H7 (cell line): ENCODE measurements at regions not wholly inside any gene's neighbourhood (a gene's known extent, or its start where the extent isn't known, plus 50 kb on each side); places are given as distances from the start of the nearest gene placed in this dataset.
"Not testable (repeated sequence)": the region's sequence is repeated elsewhere in the genome, so short reads cannot be mapped to it uniquely, and the experiment has no call there.

Experiments used
- DNase-seq: peaks from one replicate; pipeline ENCODE4 v3.0.0; 2012
- H3K27me3 ChIP-seq: 2 replicates; pipeline ENCODE4 v1.6.0; 2011; ENCODE audit warnings: mild to moderate bottlenecking, low read length; ENCODE audit not compliant: control insufficient read depth, insufficient read depth
- H3K36me3 ChIP-seq: replicated peaks from 2 replicates; pipeline ENCODE4 v1.5.1; 2011; ENCODE audit warnings: low read length; ENCODE audit not compliant: control insufficient read depth, insufficient read depth
- H3K4me3 ChIP-seq: 2 replicates; pipeline ENCODE4 v1.5.1; 2011; ENCODE audit warnings: low read depth, mild to moderate bottlenecking, control low read depth, low read length, moderate library complexity; ENCODE audit not compliant: insufficient read depth

DNA sequence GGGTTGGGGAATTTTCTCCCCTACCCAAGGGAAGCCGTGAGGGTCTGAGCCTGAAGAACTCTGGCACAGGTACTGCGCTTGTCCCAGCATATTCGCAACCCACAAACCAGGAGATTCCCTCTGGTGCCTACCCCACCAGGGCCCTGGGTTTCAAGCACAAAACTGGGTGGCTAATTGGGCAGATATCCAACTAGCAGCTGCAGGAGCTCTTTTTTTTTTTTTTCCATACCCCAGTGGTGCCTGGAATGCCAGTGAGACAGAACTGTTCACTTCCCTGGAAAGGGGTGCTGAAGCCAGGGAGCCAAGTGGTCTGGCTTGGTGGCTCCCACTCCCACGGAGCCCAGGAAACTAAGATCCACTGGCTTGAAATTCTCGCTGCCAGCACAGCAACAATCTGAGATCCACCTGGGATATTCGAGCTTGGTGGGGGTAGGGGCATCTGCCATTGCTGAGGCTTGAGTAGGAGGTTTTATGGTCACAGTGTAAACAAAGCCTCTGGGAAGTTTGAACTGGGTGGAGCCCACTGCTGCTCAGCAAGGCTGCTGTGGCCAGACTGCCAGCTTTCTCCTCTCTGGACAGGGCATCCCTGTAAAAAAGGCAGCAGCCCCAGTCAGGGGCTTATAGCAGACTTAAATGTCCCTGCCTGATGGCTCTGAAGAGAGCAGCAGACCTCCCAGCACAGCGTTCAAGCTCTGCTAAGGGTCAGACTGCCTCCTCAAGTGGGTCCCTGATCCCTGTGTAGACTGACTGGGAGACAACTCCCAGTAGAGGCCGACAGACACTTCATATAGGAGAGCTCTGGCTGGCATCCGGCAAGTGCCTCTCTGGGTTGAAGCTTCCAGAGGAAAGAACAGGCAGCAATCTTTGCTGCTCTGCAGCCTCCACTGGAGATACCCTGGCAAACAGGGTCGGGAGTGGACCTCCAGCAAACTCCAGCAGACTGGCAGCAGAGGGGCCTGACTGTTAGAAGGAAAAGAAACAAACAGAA is 670.1 kb upstream of the IGFBP3 start:
- not testable (repeated sequence) for H3K36me3 ChIP-seq, DNase-seq, H3K4me3 ChIP-seq, H3K27me3 ChIP-seq

DNA sequence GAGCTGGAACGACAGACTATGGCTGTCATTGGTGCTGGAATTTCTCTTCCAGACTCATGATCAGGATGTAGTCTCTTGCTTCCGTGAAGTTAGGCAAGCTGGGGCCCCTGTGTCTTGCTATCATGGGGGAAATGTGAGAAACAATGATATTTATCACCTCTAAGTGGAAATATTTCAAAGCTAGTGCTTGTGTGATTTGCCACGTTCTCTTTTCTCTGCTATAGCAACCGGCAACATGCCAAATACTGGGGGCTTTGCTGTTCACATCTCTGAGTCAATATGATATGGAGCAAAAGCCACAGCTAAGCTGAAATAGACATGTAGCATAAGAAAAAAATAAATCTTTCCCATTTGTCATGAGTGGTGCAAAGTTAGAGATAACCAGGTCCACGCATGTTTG is 668.2 kb upstream of the IGFBP3 start:
- Histone ChIP-seq H3K4me3 (no peak overlapping the region), H3K36me3 (no peaks in the 10 kb centered on the region), H3K27me3 (no peaks in the 10 kb centered on the region)
- DNase-seq: no peak

DNA sequence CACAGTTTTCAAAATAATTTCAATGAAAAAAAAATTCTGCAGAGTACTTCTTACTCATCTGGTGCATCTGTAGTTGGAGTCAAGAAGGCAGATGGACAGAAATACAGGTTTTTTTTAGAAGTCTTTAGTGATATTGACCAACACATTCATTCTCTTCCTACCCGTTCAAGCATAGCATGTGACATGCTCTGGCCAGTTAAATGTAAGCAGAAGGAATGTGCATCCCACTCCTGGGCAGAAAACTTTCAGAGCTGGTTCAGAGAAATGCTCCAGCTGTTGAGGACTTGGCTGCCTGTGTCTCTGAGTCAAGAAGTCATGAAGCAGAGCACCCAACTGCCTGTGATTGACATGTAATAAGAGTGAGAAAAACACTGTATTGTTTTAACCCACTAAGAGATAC is 665.3 kb upstream of the IGFBP3 start:
- H3K27me3 ChIP-seq: no peaks in the 10 kb centered on the region
- H3K36me3 ChIP-seq: no peaks in the 10 kb centered on the region
- no peak overlapping the region for H3K4me3 ChIP-seq
- DNase-seq: no peak

DNA sequence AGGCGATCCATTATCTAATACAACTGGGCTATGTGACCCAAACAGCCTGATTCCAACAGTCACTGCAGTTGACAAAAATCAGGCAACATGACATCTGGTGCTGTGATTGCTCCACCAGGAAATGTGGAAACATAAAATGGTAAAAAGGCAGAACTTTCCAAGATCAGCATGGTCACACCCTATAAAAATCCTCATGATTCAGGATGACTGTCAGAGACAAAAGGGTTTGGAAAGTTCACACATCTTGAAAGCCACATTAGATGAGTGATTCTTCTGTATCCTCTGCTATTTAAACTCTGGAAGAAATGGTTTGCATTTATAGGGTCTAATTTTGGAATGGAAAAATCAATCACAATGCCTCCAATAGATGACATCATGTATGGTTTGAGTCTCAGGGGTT is 662.6 kb upstream of the IGFBP3 start:
- H3K4me3 ChIP-seq: no peak overlapping the region
- H3K36me3 ChIP-seq: no peaks in the 10 kb centered on the region
- H3K27me3 ChIP-seq: no peaks in the 10 kb centered on the region
- no peak for DNase-seq

DNA sequence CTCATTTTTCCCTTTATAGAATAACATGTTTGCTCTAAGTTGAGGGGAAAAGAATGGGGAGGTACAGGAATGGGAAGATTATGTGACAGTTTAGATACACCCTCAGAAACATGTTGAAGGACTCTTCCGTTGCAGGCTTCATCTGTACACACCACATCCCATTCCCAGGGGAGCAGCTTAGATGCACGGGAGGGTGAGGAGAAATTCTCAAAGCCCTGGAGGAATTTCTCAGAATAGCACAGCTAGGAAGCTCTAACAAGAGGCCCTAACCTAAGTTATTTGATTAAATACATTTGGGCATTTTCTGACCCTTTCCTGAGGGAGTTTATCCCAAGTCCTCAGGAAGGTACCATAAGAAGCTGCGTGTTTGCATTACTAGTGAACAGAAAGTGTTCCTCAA is 660.2 kb upstream of the IGFBP3 start:
- DNase-seq: no peak
- Histone ChIP-seq H3K4me3 (no peak overlapping the region), H3K36me3 (no peaks in the 10 kb centered on the region), H3K27me3 (no peaks in the 10 kb centered on the region)

DNA sequence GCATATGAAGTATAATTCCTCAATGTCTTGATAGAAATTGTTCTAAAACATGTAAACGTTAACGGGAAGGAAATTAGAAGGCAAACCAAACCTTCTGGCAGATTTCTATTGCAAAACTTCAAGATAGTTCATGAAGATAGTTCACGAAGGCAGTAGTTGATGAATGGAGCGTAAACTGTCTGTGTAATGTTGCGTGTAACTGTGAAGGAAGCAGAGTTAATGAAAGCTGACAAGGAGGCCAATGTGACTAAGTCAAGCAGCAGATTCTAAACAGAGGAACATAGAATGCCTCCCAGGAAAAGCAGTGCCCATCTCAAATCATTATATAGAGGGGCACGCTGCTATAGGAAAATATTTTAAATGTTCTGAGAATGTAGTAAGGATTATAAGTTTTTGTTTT is 659.7 kb upstream of the IGFBP3 start:
- Histone ChIP-seq H3K4me3 (no peak overlapping the region), H3K27me3 (no peaks in the 10 kb centered on the region), H3K36me3 (no peaks in the 10 kb centered on the region)
- no peak for DNase-seq

DNA sequence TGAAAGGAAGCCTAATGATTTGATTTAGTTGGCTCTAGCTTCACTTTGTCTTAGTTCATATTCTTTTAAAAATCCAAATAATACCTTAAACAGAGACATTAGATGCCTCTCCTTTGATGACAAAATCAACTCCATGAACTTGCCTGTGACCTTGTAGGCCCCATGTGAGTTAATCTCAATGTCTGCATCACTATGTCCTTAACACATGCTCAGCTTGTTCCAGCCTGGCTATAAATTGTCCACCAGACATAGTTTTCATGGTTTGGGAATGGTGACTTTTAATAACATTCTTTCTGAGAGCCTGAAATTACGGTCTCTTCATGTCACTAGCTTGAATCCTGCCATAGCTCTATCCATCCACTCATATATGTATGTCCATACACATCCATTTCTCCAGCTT is 656.3 kb upstream of the IGFBP3 start:
- Histone ChIP-seq H3K4me3 (no peak overlapping the region), H3K36me3 (no peaks in the 10 kb centered on the region), H3K27me3 (no peaks in the 10 kb centered on the region)
- no peak for DNase-seq

DNA sequence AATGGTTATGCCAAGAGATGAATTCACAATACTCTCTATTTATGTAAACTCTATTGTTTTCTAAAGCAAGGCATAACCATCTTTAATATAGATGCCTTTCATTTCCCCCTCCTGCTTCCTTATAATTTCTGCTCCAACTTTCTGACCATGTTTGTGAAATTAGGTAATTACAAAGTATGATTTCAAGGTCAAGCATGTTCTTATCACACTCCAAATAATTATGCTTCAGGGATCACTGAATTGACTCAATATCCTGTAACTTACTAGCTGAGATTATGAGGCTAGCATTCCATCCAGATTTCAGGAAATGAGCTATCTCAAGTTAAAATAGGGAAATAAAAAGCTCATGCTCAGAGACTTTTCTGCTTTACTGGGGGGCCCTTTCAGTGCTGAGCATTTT is 655.9 kb upstream of the IGFBP3 start:
- no peaks in the 10 kb centered on the region for H3K36me3 ChIP-seq
- no peaks in the 10 kb centered on the region for H3K27me3 ChIP-seq
- DNase-seq: no peak
- no peak overlapping the region for H3K4me3 ChIP-seq

DNA sequence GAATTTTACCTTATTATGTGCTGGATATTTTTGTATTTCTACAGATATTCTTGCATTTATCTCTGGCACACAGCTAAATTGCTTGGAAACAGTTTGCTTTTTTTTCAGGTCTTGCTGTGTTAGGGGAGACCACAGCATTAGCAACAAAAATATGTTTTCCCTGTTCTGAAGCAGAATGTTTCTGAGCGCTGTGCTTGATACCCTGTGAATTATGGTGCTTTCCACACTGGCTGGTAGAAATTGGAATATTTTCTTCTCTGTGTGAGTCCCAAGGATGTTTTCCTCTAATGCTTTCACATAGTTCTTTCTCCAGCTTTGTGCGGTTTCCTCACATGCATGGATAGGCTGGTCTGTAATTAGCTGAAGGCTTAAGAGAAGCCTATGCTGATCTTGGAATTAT is 651.6 kb upstream of the IGFBP3 start:
- no peak for DNase-seq
- Histone ChIP-seq H3K27me3 (no peaks in the 10 kb centered on the region), H3K4me3 (no peak overlapping the region), H3K36me3 (no peaks in the 10 kb centered on the region)

DNA sequence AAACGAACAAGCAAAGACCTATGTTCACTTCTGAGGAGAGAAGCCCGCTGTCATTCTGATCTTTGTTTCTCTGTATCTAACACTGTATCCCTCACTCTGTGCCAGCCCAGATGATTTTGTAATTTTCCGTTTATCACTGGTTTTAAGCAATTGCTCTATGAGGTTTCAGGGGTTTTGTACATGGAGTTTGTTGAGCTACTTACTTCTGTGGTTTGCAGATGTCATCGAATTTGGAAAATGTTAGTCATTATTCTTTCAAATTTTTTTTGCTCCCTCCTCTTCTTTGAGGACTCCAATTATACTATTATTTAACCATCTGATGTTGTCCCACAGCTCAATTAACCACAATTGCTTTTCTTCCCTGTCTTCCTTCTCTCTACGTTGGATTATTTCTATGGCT is 650.9 kb upstream of the IGFBP3 start:
- Histone ChIP-seq H3K27me3 (no peaks in the 10 kb centered on the region), H3K4me3 (no peak overlapping the region), H3K36me3 (no peaks in the 10 kb centered on the region)
- DNase-seq: no peak

DNA sequence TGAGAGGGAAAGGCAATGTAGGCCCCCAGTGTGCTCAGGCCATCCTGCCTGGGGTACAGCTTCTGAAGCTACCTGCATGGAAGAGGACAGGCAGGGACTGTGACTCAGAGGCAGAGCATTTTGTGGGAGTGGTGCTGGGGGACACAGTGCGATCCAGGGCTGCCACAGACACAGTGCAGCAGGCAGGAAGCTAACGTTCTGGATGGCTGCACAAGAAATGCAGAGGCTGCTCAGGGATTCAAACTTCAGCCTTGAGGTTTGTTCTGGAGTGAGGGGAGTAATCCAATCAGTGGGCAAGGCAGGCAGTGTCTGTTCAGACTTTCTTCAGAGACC is 648.0 kb upstream of the IGFBP3 start:
- DNase-seq: no peak
- Histone ChIP-seq H3K27me3 (no peaks in the 10 kb centered on the region), H3K4me3 (no peak overlapping the region), H3K36me3 (no peaks in the 10 kb centered on the region)

DNA sequence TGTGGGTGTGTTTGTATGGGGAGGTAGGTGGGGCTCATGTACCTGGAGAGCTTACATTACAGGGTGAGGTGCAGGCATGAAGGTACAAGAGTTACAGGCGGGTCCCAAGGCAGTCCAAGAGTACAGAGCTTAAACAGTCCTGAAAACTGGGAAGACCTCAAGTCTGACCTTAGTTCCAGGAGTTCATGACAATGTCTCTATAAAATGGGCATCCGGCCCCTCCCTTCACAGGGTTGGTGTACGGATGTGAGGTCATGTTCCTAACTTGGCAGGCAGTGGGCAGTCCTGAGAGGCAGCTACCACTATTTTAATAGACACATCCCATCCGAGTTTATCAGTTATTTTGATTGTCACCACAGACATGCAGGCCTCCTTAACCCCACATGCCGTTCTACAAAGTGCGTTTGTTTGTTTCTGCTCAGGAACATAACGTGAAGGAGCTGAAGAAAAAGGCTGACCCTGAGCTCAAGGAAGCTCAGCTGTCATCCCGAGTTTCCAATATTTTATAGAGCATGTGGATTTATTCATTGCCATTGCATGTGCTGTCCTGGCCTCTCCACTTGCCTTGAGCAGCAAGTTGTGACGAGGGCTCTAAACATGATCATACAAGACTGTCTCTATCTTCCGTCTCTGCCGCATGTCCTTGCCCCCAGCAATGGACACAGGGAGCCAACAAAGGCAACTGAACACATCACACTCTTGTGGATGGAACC is 647.5 kb upstream of the IGFBP3 start:
- no peaks in the 10 kb centered on the region for H3K27me3 ChIP-seq
- no peak overlapping the region for H3K4me3 ChIP-seq
- DNase-seq: no peak
- no peaks in the 10 kb centered on the region for H3K36me3 ChIP-seq

DNA sequence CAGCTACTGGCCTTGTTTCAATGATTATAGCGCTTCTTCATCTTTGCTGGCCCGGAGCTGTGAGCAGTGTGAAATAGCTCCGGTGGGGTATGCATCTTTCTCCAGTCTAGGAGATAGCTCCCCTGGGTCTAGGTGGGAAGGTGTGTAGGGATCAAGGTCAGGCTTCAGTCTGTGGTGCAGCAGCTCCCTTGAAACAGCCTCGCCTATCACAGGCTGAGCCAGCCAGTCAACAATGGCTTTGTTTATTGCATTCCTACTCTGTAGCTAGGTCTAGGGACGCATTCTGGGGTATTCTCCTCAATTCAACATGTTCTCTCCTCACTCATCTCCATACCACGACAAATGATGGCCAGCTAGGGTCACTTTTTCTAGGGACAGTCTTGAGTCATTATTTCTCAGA is 646.8 kb upstream of the IGFBP3 start:
- DNase-seq: no peak
- H3K36me3 ChIP-seq: no peaks in the 10 kb centered on the region

DNA sequence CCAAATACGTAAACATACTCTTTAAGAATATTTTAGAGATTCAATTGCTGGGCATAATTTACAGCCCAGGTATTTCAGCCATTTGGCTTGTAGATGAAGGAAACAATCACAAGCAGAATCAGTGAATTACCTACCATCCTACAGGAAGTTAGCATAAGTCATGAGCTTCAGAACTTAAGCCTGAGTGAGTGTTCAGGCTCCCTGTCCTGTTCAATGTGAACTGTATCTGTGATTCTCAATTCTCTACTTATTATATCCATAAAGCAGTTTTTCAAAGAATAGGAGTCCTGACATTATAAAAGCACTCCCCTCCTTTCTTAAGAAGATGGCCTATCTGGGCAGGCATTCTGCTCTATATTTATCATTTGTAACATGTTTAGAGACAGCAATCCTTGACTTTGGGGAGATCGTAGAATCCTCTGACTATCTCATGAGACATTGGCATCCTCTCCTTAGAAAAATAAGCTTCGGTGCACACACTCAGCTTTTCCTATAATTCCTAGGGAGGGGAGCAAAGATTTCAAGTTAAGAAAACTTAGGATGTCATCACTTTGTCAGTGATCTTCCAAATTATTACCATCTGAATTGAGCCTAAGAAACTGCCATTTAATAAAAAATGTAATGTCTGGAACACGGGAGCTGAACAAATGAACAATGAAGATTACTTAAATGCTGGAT is 645.2 kb upstream of the IGFBP3 start:
- no peak for DNase-seq
- Histone ChIP-seq H3K4me3 (no peak overlapping the region), H3K27me3 (no peaks in the 10 kb centered on the region), H3K36me3 (no peaks in the 10 kb centered on the region)

More for the DNA sequence above, 646.8 kb upstream of the IGFBP3 start:
- Histone ChIP-seq H3K27me3 (no peaks in the 10 kb centered on the region), H3K4me3 (no peak overlapping the region)
